ENCODE measurements at regions not wholly inside any gene's neighbourhood (a gene's known extent, or its start where the extent isn't known, plus 50 kb on each side); places are given as distances from the start of the nearest gene placed in this dataset.

- DNase-seq (ENCODE audit: low spot score), result no peak
Observed at GRCh38 chr5:133854554-133854953, 113.9 kb downstream of the C5orf15 start.

DNA sequence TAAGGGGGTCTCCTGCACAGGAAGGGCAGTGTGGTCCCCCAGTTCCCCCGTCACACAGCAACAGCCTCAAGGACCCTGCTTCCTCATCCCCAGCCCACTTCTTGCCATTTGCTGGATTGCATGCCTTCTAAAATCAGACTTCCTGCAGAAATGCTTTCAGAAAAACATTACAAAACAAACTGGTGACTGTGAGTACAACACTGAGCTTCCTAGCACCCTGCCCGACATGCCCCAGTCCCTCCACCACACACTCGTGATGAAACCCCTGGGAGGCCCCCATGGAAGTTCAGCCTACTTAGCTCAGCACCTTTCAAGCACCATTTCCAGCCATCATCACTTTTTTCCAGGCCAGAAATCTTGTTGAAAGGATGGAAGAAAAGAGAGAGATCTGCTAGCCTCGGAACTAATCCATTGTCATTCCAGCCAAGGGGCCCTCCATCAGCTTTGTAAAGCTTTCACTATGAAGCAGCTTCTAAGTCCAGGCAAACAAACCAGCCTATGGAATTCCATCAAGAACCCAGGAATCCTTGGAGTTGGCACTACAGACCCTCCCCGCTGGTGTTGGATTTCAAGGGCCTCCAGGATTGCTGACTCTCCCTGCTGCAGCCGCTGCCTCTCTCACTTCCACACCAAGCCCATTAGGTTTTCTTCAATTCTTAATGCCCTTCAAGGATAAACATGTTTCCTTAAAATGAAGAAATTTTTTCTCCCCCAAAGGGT lies 114.6 kb downstream of the C5orf15 start:
- DNase-seq (ENCODE audit: low spot score), result no peak

- DNase-seq (ENCODE audit: low spot score), result peak; percentile 50
Observed at GRCh38 chr5:133851521-133851920, 116.9 kb downstream of the C5orf15 start.

GRCh38 chr5:133850811-133851210 lies 117.6 kb downstream of the C5orf15 start:
- DNase-seq (ENCODE audit: low spot score), result no peak

- DNase-seq (ENCODE audit: low spot score), result no peak
Observed at GRCh38 chr5:133849116-133849515, 119.3 kb downstream of the C5orf15 start.

DNA sequence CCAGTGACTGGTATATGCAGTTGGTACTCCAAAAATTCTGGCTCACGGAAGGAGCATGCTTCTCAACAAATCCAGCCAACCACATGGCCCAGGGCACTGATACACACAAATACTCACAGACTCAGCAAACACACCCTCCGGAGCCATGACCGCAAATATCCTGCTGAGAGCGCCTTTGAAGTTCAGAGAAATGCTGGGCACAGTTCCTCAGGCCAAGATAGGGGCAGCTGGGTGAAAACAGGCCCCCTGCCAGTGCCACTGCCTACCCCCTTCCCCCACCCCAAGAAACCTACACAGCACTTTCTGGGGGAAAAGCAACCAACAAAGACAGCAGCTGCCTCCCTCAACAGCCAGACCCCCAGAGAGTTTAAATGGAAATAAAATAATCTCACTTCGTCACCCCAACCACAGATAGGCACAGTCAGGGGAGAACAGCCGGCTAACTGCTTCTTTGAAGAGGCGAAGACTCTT lies 120.0 kb downstream of the C5orf15 start:
- DNase-seq (ENCODE audit: low spot score), result no peak

DNA sequence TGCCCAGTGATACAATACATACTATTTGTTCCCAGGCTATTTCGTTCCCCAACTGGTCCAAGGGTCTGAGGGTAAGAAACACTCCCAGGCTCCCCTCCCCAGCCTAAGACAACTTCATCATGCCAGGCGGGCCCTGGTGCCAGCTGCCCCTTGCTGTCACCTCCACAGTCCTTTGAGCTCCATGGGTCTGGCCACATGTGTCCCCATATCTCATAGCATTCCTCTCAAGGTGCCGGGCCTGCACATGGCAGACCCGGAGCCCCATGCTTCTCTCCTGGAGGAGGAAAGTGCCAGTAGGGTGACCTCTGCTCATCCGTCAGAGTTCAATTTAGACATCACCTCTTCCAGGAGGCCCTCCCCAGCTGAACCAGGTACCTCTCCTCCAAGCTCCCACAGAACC lies 120.5 kb downstream of the C5orf15 start:
- no peak for DNase-seq (ENCODE audit: low spot score)

DNA sequence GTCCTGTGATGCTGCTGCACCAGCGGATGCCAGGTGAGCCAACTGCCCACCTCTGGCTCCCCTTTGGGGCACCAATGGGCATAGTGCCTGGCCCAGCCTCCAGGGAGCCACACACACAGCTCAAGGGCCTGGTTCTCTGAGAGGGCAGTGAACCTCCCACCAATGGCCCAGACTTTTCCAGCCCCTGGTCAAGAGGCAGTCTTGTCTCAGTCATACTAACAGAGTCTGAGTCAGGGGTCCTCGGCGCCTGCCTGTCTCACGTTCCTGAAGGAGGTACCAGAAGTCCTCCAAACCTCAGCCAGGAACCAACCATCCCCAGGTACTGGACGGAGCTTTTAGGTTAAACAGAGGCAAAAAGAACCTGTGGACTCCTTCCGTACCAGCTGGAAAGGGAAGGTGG lies 121.1 kb downstream of the C5orf15 start:
- DNase-seq (ENCODE audit: low spot score), result no peak

DNA sequence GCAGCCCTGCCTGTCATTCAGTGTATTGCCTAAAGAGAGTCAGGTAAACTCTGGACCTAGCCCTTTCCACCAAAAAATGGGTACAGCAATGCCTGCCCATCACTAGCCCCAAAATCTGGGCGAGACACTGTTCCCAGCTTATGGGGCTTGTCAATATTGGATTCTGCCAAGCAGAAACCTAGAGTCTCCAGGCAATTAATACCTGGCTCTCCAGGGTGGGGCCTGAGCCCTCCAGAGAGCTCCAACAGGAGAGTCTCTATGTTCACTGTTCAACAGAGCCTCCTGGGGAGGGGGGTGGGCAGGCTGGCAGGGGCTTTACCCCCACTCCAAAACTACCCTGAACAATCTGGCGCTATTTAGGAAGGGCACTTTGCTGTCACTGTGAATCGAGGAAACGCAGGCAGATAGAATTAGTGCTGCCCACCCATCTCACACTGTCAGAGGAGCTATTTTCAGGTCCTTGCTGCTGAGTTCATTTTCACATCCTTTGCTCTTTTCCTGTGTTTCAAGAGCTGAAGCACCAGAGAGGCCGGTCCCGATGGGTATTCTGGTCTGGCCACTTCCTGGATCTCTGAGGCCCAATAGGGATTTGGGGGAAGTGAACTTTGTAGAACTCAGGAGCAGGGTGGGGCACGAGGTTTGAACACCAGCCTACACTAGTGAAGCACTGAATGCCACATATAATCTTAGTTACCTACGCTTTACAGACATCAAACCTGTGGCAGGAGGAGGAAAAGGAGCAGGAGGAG lies 121.8 kb downstream of the C5orf15 start:
- peak; percentile 45 for DNase-seq (ENCODE audit: low spot score)

DNA sequence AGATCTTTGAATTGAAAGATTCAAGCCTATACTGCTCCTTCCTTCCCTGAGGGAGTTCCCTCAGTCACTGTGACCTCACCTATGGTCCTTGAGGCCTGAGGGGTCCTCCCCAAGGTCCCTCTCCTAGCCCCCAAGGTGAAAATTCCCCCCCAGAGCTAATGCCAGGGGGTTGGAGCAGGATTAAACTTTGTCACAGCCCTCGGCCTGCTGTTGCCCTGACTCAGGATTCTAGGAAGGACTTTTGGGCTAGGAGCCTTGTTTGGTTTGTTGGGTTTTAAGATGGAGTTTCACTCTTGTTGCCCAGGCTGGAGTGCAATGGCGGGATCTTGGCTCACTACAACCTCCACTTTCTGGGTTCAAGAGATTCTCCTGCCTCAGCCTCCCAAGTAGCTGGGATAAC lies 123.2 kb downstream of the C5orf15 start:
- no peak for DNase-seq (ENCODE audit: low spot score)

DNA sequence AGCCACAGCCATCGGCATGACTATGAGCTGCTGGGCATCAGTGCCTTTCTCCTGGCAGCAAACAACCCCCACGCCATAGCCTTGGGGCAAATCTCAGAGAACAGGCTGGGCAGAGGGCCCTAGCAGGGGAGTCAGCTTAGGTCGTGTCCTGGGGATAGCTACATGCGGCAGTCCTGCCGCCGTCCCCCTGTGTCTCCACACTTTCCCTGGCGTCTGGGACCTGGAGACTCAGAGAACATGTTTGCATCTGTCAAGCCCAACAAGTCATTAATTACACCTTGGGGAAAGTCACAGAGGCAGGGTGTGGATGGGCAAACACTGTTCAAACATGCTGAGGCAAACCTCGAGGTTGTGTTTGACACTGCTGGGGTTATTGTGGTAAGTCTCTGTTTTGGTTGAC lies 123.6 kb downstream of the C5orf15 start:
- DNase-seq (ENCODE audit: low spot score), result no peak

DNA sequence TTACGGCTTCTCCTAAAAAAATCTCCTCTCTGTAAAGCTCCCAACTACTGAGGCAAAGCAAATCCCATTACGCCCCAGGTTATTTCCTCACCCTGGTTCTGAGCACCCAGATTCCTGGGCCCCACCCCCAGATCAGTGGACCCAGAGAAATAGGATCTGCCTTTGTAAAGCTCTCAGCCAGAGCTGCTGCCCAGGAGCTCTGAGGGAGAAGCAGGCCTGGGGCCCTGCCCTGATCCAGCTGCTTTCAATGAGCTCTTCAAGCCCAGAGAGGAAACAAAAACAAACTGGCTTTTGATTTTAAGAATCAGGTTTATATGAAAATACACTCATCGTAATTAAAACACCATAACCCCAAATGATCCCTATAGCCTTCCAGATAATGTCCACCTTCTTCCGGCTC lies 124.5 kb downstream of the C5orf15 start:
- no peak for DNase-seq (ENCODE audit: low spot score)

GRCh38 chr5:133842846-133843611 lies 125.4 kb downstream of the C5orf15 start:
- no peak for DNase-seq (ENCODE audit: low spot score)

- DNase-seq (ENCODE audit: low spot score), result no peak
Observed at GRCh38 chr5:133841831-133842750, 126.3 kb downstream of the C5orf15 start.

- DNase-seq (ENCODE audit: low spot score), result no peak
Observed at GRCh38 chr5:133840168-133840567, 128.3 kb downstream of the C5orf15 start.

DNA sequence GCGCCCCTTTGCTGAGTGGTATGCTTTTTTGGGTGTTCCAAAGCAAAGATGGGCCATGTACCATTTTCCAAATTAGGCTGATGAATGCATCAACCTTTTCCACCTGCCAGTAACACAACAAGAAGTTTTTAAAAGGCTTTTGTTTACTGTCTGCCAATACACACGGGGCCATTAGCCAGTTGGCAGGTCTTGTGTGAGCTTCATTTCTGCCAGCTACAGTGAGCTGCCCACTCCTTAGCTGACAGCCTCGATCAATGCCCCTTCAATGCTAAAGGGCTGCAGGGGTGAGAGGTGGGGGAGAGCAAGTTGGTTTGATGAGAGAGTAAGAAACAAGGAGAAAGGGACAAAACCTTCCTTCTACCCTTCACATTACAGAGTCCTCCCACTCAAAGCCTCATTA lies 128.7 kb downstream of the C5orf15 start:
- DNase-seq (ENCODE audit: low spot score), result peak; percentile 39

- no peak for DNase-seq (ENCODE audit: low spot score)
Observed at GRCh38 chr5:133839090-133839489, 129.3 kb downstream of the C5orf15 start.

DNA sequence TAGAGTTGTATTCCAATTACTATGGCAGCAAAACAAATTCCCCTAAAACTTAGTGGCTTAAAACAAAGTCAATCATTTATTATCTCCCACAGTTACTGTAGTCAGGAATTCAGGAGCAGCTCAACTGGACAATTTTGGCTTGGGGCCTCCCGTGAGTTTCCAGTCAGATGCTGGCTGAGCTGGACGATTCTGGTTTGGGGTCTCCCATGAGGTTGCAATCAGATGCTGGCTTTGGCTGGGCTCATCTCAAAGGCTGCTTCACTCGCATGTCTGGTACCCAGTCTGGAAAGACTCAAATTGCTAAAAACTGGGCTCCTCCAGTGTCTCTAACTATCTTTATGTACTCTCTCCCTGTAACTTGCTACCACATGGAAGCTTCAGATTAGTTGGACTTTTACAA lies 130.1 kb downstream of the C5orf15 start:
- no peak for DNase-seq (ENCODE audit: low spot score)

DNA sequence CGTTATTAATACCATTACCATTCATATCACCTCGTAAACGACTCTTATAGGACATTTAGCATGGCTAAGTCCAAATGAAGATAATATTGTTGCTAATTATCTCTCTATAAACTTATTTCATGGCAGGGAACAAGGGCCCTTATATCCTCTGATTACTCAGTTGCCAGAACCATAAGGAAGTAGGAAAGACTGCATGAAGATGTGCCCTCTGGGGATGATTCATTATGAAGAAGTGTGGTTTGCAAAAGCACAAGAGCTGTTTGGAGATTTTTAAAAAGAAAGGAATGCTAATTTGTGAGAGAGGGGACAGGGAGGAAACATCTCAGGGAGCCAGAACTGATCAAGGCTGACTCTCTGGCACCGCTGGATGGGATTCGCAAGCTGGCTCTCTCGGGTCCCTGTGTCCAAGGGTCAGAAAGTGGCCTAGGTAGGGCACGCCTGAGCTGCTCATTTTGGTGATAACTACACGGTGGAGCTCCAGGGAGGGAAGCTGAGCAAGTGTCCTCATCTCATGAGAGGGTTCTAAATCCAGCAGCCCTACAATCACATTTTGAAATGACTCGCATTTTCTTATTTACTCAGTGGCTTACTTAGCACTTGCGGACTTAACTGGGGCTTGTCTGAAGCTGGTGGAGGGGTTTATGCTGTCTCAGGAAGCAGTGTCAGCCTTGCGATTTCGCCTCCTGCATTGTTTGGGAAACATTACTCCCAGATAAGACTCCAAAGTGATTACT lies 136.8 kb downstream of the C5orf15 start:
- no peak for DNase-seq (ENCODE audit: low spot score)

- no peak for DNase-seq (ENCODE audit: low spot score)
Observed at GRCh38 chr5:133830911-133831310, 137.5 kb downstream of the C5orf15 start.

DNA sequence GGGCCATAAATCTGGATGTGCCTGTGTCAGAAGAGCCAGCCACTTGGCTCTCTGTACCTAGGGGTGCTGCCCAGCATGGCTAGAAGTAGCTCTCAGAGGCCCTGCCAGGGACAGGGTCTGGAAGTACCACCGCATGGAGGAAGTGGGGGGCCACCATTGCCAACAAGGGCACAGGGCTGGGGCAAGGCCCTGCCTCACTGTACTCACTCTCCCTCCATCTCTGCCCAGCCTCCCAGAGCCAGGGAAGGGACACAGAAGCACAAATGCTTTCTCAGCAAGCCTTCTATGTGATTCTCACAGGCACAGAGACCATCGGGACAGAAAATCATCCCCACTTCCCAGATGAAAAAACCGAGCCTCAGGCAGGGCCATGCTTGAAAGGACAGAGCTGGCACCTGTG lies 138.1 kb downstream of the C5orf15 start:
- no peak for DNase-seq (ENCODE audit: low spot score)
